H1 (cell line): ENCODE measurements at regions not wholly inside any gene's neighbourhood (a gene's known extent, or its start where the extent isn't known, plus 50 kb on each side); places are given as distances from the start of the nearest gene placed in this dataset.

Experiments used
- EGR1 ChIP-seq: IDR thresholded peaks from 2 replicates; pipeline ENCODE4 v1.6.1; 2011; ENCODE audit warnings: low read depth, low read length, borderline replicate concordance
- EZH2 ChIP-seq: fragments of 200-600 bp; sonication (generic); IDR thresholded peaks from 2 replicates; pipeline ENCODE4 v1.7.1; 2012; ENCODE audit warnings: low read depth, mild to moderate bottlenecking, moderate library complexity, low read length, inconsistent platforms; ENCODE audit not compliant: severe bottlenecking
- POLR2A ChIP-seq, 2 experiments: IDR thresholded peaks; 1 replicate in 1 of 2; 2 replicates in 1 of 2; pipeline ENCODE4 v1.6.1; 2011; ENCODE audit warnings: low read depth in 2 of 2, low read length in 2 of 2, mild to moderate bottlenecking in 2 of 2; ENCODE audit errors: control extremely low read depth in 1 of 2
- POLR2AphosphoS5 ChIP-seq: IDR thresholded peaks from 2 replicates; pipeline ENCODE4 v1.6.1; 2011; ENCODE audit warnings: low read depth, low read length
- RAD21 ChIP-seq, 2 experiments: IDR thresholded peaks in 1 of 2; conservative IDR thresholded peaks in 1 of 2; 2 replicates each; pipeline ENCODE4 v1.6.1; 2011; ENCODE audit warnings: low read depth in 2 of 2, low read length in 2 of 2, improper control_type of control experiment in 1 of 2, inconsistent platforms in 1 of 2, mild to moderate bottlenecking in 1 of 2, moderate library complexity in 1 of 2
- TF ChIP-seq, protein P1 (sequence below), 3 experiments: IDR thresholded peaks; 1 replicate in 2 of 3; 2 replicates in 1 of 3; pipeline versions ENCODE4 v1.5.1 to v1.6.1; 2011; ENCODE audit warnings: low read length in 3 of 3, mild to moderate bottlenecking in 3 of 3, inconsistent platforms in 2 of 3, low read depth in 1 of 3, moderate library complexity in 1 of 3; ENCODE audit not compliant: insufficient read depth in 1 of 3; ENCODE audit errors: control extremely low read depth in 1 of 3

DNA sequence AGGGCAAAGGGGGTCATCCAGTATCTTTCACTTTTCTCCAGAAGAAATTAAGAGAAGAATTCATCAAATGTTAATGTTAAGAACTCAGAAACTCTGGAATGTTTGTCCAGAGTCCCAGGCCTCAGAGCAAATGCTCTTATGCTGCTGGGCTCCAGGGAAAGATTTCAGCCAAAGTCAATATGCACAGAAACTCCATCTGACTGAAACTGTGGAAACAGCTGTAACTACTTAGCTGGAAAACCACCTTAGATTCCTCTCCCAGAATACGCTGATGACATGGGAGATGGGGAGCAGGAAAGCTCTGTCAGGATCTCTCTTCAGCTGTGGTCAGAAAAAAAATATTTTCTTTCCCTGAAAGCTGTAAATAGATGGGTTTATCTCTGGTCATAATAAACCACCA is 559.6 kb downstream of the RFPL4B start:
- no peak for TF ChIP-seq EZH2
- TF ChIP-seq, protein P1, sequence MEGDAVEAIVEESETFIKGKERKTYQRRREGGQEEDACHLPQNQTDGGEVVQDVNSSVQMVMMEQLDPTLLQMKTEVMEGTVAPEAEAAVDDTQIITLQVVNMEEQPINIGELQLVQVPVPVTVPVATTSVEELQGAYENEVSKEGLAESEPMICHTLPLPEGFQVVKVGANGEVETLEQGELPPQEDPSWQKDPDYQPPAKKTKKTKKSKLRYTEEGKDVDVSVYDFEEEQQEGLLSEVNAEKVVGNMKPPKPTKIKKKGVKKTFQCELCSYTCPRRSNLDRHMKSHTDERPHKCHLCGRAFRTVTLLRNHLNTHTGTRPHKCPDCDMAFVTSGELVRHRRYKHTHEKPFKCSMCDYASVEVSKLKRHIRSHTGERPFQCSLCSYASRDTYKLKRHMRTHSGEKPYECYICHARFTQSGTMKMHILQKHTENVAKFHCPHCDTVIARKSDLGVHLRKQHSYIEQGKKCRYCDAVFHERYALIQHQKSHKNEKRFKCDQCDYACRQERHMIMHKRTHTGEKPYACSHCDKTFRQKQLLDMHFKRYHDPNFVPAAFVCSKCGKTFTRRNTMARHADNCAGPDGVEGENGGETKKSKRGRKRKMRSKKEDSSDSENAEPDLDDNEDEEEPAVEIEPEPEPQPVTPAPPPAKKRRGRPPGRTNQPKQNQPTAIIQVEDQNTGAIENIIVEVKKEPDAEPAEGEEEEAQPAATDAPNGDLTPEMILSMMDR (IDR thresholded peaks at IDR 0.05; ENCODE audit: control extremely low read depth in 1 of 3, insufficient read depth in 1 of 3, low read depth in 1 of 3, low read length in 3 of 3): no peak
- no peak for TF ChIP-seq EGR1
- TF ChIP-seq POLR2AphosphoS5: no peak
- no peak for TF ChIP-seq RAD21 (IDR thresholded peaks at IDR 0.05 in 1 of 2, conservative IDR thresholded peaks at IDR 0.05 in 1 of 2; ENCODE audit: low read depth in 2 of 2, low read length in 2 of 2)
- no peak for TF ChIP-seq POLR2A (IDR thresholded peaks at IDR 0.05; ENCODE audit: control extremely low read depth in 1 of 2, low read depth in 2 of 2, low read length in 2 of 2)
